AG04449 (cell line): ENCODE measurements at regions not wholly inside any gene's neighbourhood (a gene's known extent, or its start where the extent isn't known, plus 50 kb on each side); places are given as distances from the start of the nearest gene placed in this dataset.

Source experiments
- CTCF ChIA-PET: fragments of 350-600 bp; formaldehyde crosslinking; extraction: SDS; loops from one replicate; lab custom pipeline; 2021; ENCODE audit warnings: antibody characterized with exemption; lab: Yijun Ruan, JAX
- POLR2A ChIA-PET: fragments of 400-600, 350-600 bp; formaldehyde crosslinking; extraction: SDS; loops from one replicate; lab custom pipeline; 2020; ENCODE audit warnings: antibody characterized with exemption, inconsistent platforms; lab: Yijun Ruan, JAX
- DNase-seq: peaks from one replicate; pipeline ENCODE4 v3.0.0-alpha.2; 2010; ENCODE audit warnings: low read depth, low spot score
- H3K4me3 ChIP-seq: 2 replicates; pipeline ENCODE4 v1.5.1; 2011; ENCODE audit warnings: low read depth, mild to moderate bottlenecking, control low read depth, low read length
- TF ChIP-seq, protein P1 (sequence below): IDR thresholded peaks from one replicate; pipeline ENCODE4 v1.5.1; 2011; ENCODE audit warnings: mild to moderate bottlenecking, moderate library complexity, low read length, control low read depth, inconsistent platforms; ENCODE audit not compliant: insufficient read depth; ENCODE audit errors: missing control alignments

DNA sequence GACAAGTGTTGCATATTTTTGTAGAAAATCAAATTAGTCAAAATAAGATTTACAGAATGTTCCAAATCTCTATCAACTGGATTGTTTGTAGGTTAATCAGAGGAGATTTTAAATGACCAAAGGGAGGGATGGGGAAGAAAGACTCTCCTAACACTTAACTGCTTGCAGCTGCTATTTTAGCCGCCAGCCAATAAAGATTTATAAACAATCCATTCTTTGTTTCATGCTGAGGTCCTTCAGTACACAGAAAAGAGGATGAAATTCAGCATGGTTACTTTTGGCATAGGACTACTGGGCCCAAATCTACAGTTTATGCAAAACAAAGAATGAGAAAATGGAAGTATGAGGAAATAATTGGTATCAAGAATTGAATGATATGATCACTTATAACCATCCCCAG, 86.4 kb upstream of the FN1 start:
- ChIA-PET CTCF (interaction anchor here (1.1 kb wide), 1 partner anchor 80 kb away, joined by 3 read pairs; no protein-coding TSS in a partner anchor), POLR2A (no interaction called here)
- TF ChIP-seq, protein P1, sequence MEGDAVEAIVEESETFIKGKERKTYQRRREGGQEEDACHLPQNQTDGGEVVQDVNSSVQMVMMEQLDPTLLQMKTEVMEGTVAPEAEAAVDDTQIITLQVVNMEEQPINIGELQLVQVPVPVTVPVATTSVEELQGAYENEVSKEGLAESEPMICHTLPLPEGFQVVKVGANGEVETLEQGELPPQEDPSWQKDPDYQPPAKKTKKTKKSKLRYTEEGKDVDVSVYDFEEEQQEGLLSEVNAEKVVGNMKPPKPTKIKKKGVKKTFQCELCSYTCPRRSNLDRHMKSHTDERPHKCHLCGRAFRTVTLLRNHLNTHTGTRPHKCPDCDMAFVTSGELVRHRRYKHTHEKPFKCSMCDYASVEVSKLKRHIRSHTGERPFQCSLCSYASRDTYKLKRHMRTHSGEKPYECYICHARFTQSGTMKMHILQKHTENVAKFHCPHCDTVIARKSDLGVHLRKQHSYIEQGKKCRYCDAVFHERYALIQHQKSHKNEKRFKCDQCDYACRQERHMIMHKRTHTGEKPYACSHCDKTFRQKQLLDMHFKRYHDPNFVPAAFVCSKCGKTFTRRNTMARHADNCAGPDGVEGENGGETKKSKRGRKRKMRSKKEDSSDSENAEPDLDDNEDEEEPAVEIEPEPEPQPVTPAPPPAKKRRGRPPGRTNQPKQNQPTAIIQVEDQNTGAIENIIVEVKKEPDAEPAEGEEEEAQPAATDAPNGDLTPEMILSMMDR = no peak

DNA sequence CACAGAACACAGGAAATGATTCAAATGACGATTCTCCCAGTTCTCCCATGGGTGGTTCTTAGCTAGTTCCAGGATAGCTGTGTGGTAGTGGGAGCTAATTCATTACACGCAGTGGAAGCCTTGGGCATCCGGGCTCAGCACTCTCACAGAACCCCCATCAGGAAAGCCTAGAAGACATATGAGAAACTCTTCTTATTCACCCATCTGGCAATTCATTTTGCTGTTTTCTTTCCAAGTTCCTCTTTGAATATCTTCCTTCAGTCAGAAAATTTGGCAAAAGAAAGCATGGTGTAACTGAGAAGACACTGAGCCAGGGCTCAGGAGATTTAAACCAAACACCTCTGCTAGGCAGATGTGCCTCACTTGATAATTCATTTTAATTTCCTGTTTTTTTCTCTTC, 85.2 kb upstream of the FN1 start:
- TF ChIP-seq, protein P1 = no peak
- ChIA-PET CTCF (interaction anchor here (1.1 to 1.2 kb wide), 2 partner anchors 12 to 79 kb away, joined by 3 to 4 read pairs; no protein-coding TSS in a partner anchor), POLR2A (no interaction called here)
- H3K4me3 ChIP-seq = no peak overlapping the region
- no peak for DNase-seq

More for the DNA sequence above, 86.4 kb upstream of the FN1 start:
- DNase-seq = no peak
- no peak overlapping the region for H3K4me3 ChIP-seq

DNA sequence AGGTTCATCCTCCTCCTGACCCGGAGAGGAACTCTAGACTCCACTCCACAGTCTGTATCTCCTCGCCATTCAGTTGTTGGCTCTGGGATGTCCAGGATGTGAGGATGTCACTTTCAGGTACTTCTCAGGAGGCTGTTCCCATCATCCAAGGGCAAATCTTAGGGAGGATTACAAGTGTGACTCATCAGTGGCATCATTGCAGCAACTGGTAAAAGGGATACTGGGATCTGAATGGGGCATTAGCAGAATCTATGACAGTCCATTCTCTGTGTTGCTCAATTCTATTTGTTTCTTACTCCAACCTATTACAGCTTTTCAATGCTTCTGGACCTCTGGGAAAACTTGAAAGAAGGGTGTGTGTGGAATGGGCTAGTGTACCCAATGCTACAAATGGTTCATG, 81.5 kb upstream of the FN1 start:
- no peak overlapping the region for H3K4me3 ChIP-seq
- TF ChIP-seq, protein P1 = no peak
- DNase-seq = no peak
- ChIA-PET POLR2A (no interaction called here), CTCF (no interaction called here)

DNA sequence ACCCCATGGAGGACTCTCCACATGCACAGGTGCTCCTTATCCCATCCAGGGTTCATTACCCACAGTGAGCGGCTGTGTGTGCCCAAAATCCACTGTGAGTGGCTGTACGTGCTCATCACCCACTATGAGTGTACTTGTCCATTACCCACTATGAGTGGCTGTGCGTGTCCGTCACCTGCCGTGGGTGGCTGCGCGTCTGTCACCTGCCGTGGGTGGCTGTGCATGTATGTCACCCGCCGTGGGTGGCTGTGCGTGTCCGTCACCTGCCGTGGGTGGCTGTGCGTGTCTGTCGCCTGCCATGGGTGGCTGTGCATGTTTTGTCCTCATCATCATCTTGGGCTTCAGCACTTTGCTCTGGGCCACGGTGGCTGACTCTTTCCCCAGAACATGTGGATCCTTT, 78.6 kb upstream of the FN1 start:
- ChIA-PET CTCF (interaction anchor here (0.9 kb wide), 1 partner anchor 24 kb away, joined by 3 read pairs; no protein-coding TSS in a partner anchor), POLR2A (no interaction called here)
- DNase-seq = no peak
- TF ChIP-seq, protein P1 = no peak
- H3K4me3 ChIP-seq = no peak overlapping the region

DNA sequence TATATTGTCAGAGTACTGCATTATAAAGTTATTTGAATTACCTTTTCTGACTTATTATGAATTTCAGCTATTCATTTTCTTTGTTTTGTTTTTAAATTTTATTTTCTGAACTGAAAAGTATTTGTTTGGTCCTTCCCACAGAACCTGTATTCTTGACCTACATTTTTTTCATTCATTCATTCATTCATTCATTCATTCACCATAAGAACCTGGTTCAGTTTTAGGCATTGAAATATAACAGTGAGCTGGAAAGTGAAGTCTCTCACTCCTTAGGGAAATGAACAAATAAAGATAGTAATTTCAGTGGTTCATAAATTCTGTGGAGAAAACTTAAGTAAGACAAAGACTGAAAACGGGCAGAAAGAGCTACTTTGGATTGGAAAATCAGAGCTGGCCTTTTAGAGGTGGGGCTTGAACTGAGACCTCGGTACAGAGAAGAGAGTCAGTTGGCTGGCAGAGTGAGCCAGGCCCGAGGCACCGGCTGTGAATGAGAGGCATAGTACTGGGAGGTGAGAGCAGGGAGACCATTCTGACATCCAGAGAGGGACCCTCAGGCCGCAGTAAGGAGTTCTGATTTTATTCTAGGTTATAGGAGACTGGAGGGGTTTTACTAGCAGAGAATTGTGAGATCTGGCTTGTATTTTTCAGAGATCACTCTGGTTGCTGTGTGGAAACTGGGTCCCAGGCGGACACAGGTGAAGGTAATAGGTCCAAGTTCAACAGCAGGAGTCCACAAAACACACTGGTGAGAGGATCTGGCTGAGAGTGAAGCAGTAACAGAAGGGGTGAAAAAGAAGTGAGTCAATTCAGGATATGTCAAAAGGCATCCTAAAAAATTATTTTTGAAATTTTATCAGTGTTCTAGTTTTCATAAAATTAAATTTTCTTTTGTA, 75.8 kb upstream of the FN1 start:
- CTCF ChIA-PET = no interaction called here
- TF ChIP-seq, protein P1 = no peak
- DNase-seq = no peak
- H3K4me3 ChIP-seq = no peak overlapping the region
- POLR2A ChIA-PET = no interaction called here

DNA sequence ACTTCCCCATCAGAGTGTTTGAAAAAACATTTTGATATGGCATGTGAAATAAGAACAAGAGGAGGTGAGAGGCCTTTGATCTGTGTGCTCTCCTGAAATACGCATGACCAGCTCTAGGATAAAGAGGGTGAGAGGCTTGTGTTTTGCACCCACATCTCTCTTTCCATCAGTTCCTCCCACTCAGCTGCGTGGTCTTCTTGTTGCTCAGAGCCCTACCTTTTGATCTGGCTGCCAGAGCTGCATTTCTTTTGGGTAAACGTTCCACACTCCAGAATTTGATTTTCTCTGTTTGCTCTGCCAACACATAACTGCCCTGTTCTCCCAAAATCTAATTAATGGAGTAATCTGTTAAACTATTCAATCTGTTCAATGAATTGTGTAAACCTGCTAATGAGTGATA, 72.0 kb upstream of the FN1 start:
- H3K4me3 ChIP-seq = no peak overlapping the region
- DNase-seq = no peak
- TF ChIP-seq, protein P1 = no peak
- ChIA-PET CTCF (interaction anchor here (1.2 to 1.4 kb wide), 2 partner anchors 12 to 53 kb away, joined by 3 to 4 read pairs; no protein-coding TSS in a partner anchor), POLR2A (interaction anchor here (0.6 kb wide), 1 partner anchor 177 kb away, joined by 7 read pairs; no protein-coding TSS in a partner anchor)
